ENCODE measurements at regions not wholly inside any gene's neighbourhood (a gene's known extent, or its start where the extent isn't known, plus 50 kb on each side); places are given as distances from the start of the nearest gene placed in this dataset.
A peak's percentile ranks its signal among the peaks of the same experiment; 100 is the strongest.

GRCh38 chr18:73038336-73038735 is 170.5 kb upstream of the NETO1 start:
- no peak for TF ChIP-seq CTCF (conservative IDR thresholded peaks at IDR 0.05)
- no peak overlapping the region for H3K27ac ChIP-seq

DNA sequence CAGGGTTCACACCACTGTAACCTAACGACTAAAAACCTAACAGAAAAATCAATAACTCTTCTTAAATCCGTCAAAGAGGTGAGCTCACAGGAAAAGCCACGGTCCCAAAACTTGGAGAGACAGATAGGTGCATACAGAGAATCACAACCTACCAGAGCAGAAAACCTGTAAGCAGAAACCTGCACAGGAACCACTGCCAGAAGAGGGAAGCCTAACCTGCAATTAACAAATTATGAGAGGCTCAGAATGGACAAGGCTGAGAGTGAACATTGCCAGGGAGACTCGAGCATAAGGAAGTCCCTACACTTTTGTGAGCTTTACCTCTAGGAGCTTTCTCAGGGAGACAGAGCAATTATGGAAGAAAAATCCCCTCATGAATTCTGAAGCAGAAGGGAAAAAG is 156.2 kb upstream of the NETO1 start:
- peak; percentile 56 for TF ChIP-seq CTCF (conservative IDR thresholded peaks at IDR 0.05)
- H3K27ac ChIP-seq = peak overlapping the region; percentile 72

DNA sequence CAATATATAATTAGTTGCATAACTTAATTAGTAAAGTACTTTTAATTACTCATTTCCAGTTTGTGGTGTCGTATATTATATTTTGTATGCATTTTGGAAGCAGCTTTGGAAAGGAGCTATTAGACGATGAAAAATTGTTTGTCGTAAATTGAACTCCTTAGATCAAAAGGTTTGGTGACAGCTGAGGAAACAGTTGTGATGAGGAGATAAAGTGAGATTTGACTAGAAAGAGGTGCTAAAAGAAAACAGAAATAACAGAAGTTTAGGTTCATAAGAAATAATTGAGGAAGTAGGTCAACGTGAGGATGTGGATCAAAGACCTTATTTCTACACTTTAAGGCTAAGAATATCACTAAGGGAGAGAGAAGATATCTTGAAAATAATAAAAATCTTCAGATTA is 141.9 kb upstream of the NETO1 start:
- H3K27ac ChIP-seq = no peak overlapping the region
- TF ChIP-seq CTCF (conservative IDR thresholded peaks at IDR 0.05) = no peak

DNA sequence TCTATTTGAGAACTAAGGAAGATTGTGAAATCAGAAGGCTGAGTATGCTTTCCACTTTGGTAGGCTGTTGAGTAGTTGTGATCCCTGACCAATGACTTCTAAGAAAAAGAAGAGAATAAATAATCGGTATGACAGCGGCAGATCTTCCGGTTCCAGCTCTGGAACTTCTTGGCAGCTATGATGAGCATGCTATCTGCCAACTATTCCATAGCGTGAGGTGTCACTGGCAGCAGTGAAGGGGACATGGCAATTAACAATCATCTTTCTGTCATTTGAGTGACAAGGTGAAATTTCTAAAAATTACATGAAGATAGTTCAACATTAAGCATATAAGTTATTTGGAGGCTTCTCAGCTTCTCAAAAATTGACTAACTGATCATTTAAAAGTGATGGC is 140.1 kb upstream of the NETO1 start:
- TF ChIP-seq CTCF (conservative IDR thresholded peaks at IDR 0.05) = no peak
- no peak overlapping the region for H3K27ac ChIP-seq

GRCh38 chr18:73007195-73007914 is 139.6 kb upstream of the NETO1 start:
- no peak overlapping the region for H3K27ac ChIP-seq
- no peak for TF ChIP-seq CTCF (conservative IDR thresholded peaks at IDR 0.05)

- no peak for TF ChIP-seq CTCF (conservative IDR thresholded peaks at IDR 0.05)
- H3K27ac ChIP-seq = no peak overlapping the region
These were observed 138.5 kb upstream of the NETO1 start for GRCh38 chr18:73006331-73006730.

DNA sequence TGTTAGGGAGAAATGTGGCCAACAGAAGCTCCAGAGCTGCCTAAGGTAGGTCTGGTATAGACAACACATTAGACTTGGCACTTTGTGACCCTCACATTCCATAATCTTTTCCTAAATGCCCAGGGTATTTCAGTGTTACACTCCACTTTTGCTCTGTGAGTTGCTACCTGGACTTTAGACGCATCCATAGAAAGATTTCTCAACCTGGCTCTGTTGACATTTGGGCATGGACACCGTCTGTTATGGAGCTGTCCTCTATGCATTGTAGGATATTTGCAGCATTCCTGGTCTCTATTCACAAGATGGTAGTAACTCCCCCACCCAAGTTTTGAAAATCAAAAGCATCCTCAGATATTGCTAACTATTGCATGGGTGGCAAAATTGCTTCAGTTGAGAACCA is 136.5 kb upstream of the NETO1 start:
- no peak for TF ChIP-seq CTCF (conservative IDR thresholded peaks at IDR 0.05)
- H3K27ac ChIP-seq = no peak overlapping the region
